ENCODE measurements at regions not wholly inside any gene's neighbourhood (a gene's known extent, or its start where the extent isn't known, plus 50 kb on each side); places are given as distances from the start of the nearest gene placed in this dataset.

- Histone ChIP-seq H3K9me3 (ENCODE audit: control insufficient read depth in 1 of 2, insufficient read depth in 1 of 2, low read depth in 1 of 2, low read length in 2 of 2) (no peaks in the 10 kb centered on the region), H3K36me3 (ENCODE audit: control insufficient read depth in 1 of 2, insufficient read depth in 2 of 2, low read length in 2 of 2) (no peaks in the 10 kb centered on the region), H3K4me2 (ENCODE audit: low read length) (no peak overlapping the region), H3K27me3 (ENCODE audit: insufficient read depth, low read length) (no peaks in the 10 kb centered on the region), H4K20me1 (ENCODE audit: insufficient read depth) (no peaks in the 10 kb centered on the region; the same call in 1 of the 2 replicates), H3K9ac (ENCODE audit: low read length) (no peak overlapping the region), H3K4me1 (ENCODE audit: control insufficient read depth in 1 of 2, insufficient read depth in 2 of 2, low read length in 2 of 2) (no peaks in the 10 kb centered on the region), H2AFZ (ENCODE audit: low read depth, low read length, poor library complexity, severe bottlenecking) (no peak overlapping the region), H3K4me3 (replicated peaks in 1 of 2; ENCODE audit: low read depth in 1 of 2, low read length in 2 of 2) (no peak overlapping the region), H3K27ac (ENCODE audit: low read depth, low read length) (no peak overlapping the region), H3K9me2 (ENCODE audit: insufficient read depth) (no peaks in the 10 kb centered on the region), H3K79me2 (ENCODE audit: insufficient read depth, low read length) (no peaks in the 10 kb centered on the region)
- ChIA-PET RAD21 (ENCODE audit: low non-redundant PET in 1 of 2, low total read pairs in 2 of 2, uncharacterized antibody in 2 of 2, unreplicated experiment in 2 of 2) (no interaction called here), POLR2A (no interaction called here), CTCF (no interaction called here)
- TF ChIP-seq REST (IDR thresholded peaks at IDR 0.05; ENCODE audit: low read depth) (no peak), CTCF (IDR thresholded peaks at IDR 0.05 in 2 of 3, conservative IDR thresholded peaks at IDR 0.05 in 1 of 3; ENCODE audit: borderline replicate concordance in 1 of 3, insufficient read depth in 1 of 3, low read depth in 2 of 3, low read length in 2 of 3) (no peak), ZNF274 (IDR thresholded peaks at IDR 0.05; ENCODE audit: low read depth, low read length) (no peak), POLR2AphosphoS5 (IDR thresholded peaks at IDR 0.05; ENCODE audit: low read depth, low read length) (no peak), SRF (IDR thresholded peaks at IDR 0.05; ENCODE audit: low read depth) (no peak), ZFX (IDR thresholded peaks at IDR 0.05) (no peak), CEBPB (IDR thresholded peaks at IDR 0.05; ENCODE audit: low read depth) (no peak), EZH2phosphoT487 (IDR thresholded peaks at IDR 0.05; ENCODE audit: borderline replicate concordance) (no peak), EZH2 (IDR thresholded peaks at IDR 0.05) (no peak), YY1 (IDR thresholded peaks at IDR 0.05; ENCODE audit: extremely low read depth, insufficient replicate concordance, low read depth, low read length) (no peak), EGR1 (IDR thresholded peaks at IDR 0.05; ENCODE audit: low read depth) (no peak), ATF3 (IDR thresholded peaks at IDR 0.05) (no peak)
- ATAC-seq = no peak
- no peak for DNase-seq (ENCODE audit: low read depth, low spot score)
- BruUV-seq (replicated peaks) = no TSS peak
- intact Hi-C loops (cut with micrococcal nuclease) = no loop called here
Observed at GRCh38 chr10:24034571-24034970, 174.4 kb upstream of the KIAA1217 start.
